H1 (cell line): ENCODE measurements at regions not wholly inside any gene's neighbourhood (a gene's known extent, or its start where the extent isn't known, plus 50 kb on each side); places are given as distances from the start of the nearest gene placed in this dataset.

Experiments
- CTCF ChIP-seq, 3 experiments: IDR thresholded peaks; 1 replicate in 2 of 3; 2 replicates in 1 of 3; pipeline versions ENCODE4 v1.5.1 to v1.6.1; 2011; ENCODE audit warnings: low read length in 3 of 3, mild to moderate bottlenecking in 3 of 3, inconsistent platforms in 2 of 3, low read depth in 1 of 3, moderate library complexity in 1 of 3; ENCODE audit not compliant: insufficient read depth in 1 of 3; ENCODE audit errors: control extremely low read depth in 1 of 3
- E2F6 ChIP-seq: IDR thresholded peaks from 2 replicates; pipeline ENCODE4 v1.6.1; 2012; ENCODE audit warnings: inconsistent platforms
- TAF1 ChIP-seq: IDR thresholded peaks from 2 replicates; pipeline ENCODE4 v1.6.1; 2011; ENCODE audit warnings: mild to moderate bottlenecking, low read depth, low read length
- YY1 ChIP-seq: IDR thresholded peaks from 2 replicates; pipeline ENCODE4 v1.6.1; 2011; ENCODE audit warnings: low read depth, mild to moderate bottlenecking, low read length

GRCh38 chr13:87792878-87793277, 121.7 kb downstream of the SLITRK5 start:
- TF ChIP-seq CTCF (IDR thresholded peaks at IDR 0.05; ENCODE audit: control extremely low read depth in 1 of 3, insufficient read depth in 1 of 3, low read depth in 1 of 3, low read length in 3 of 3) (peak; percentile 20 to 48 (median 39); a peak in 3 of 4 replicates), YY1 (no peak), E2F6 (no peak), TAF1 (no peak)
